WERI-Rb-1 (cell line): ENCODE measurements at regions not wholly inside any gene's neighbourhood (a gene's known extent, or its start where the extent isn't known, plus 50 kb on each side); places are given as distances from the start of the nearest gene placed in this dataset.

Experiments used
- DNase-seq: peaks from one replicate; pipeline ENCODE4 v3.0.0-alpha.2; 2020
- H3K27ac ChIP-seq: fragments of 250-450 bp; sonication (Bioruptor Pico); 2 replicates; pipeline ENCODE4 v1.5.1; 2020; ENCODE audit warnings: mild to moderate bottlenecking, moderate library complexity
- H3K27me3 ChIP-seq: fragments of 250-450 bp; sonication (Bioruptor Pico); 2 replicates; pipeline ENCODE4 v1.5.1; 2021; ENCODE audit warnings: mild to moderate bottlenecking, low read depth, moderate library complexity; ENCODE audit not compliant: insufficient read depth, severe bottlenecking
- H3K36me3 ChIP-seq: fragments of 250-450 bp; sonication (Bioruptor Pico); 2 replicates; pipeline ENCODE4 v1.5.1; 2020; ENCODE audit warnings: mild to moderate bottlenecking, moderate library complexity
- H3K4me3 ChIP-seq: 2 replicates; pipeline ENCODE4 v1.5.1; 2011; ENCODE audit warnings: low read depth, mild to moderate bottlenecking, control low read depth, low read length
- H3K9me3 ChIP-seq: fragments of 250-450 bp; sonication (Bioruptor Pico); 2 replicates; pipeline ENCODE4 v1.5.1; 2021; ENCODE audit warnings: mild to moderate bottlenecking, moderate library complexity; ENCODE audit not compliant: severe bottlenecking
- CTCF ChIP-seq: IDR thresholded peaks from 2 replicates; pipeline ENCODE4 v1.5.1; 2011; ENCODE audit warnings: low read depth, mild to moderate bottlenecking, control low read depth, inconsistent platforms, low read length

GRCh38 chr5:18097817-18098216, 463.6 kb downstream of the TAF11L14 start:
- no peaks in the 10 kb centered on the region for H3K27me3 ChIP-seq
- no peak overlapping the region for H3K4me3 ChIP-seq
- H3K36me3 ChIP-seq: no peaks in the 10 kb centered on the region
- H3K9me3 ChIP-seq: no peaks in the 10 kb centered on the region
- no peak overlapping the region for H3K27ac ChIP-seq
- DNase-seq: no peak
- TF ChIP-seq CTCF: no peak

GRCh38 chr5:18098691-18099090, 464.4 kb downstream of the TAF11L14 start:
- no peaks in the 10 kb centered on the region for H3K9me3 ChIP-seq
- H3K36me3 ChIP-seq: no peaks in the 10 kb centered on the region
- H3K27me3 ChIP-seq: no peaks in the 10 kb centered on the region
- no peak overlapping the region for H3K4me3 ChIP-seq
- TF ChIP-seq CTCF: no peak
- DNase-seq: no peak
- no peak overlapping the region for H3K27ac ChIP-seq

GRCh38 chr5:18099261-18099660, 465.0 kb downstream of the TAF11L14 start:
- no peak for DNase-seq
- no peak overlapping the region for H3K4me3 ChIP-seq

GRCh38 chr5:18101532-18101931, 467.3 kb downstream of the TAF11L14 start:
- Histone ChIP-seq H3K36me3 (no peaks in the 10 kb centered on the region), H3K4me3 (no peak overlapping the region), H3K27ac (no peak overlapping the region), H3K9me3 (no peaks in the 10 kb centered on the region), H3K27me3 (no peaks in the 10 kb centered on the region)
- TF ChIP-seq CTCF: no peak
- DNase-seq: no peak

More at GRCh38 chr5:18099261-18099660, 465.0 kb downstream of the TAF11L14 start:
- H3K36me3 ChIP-seq: no peaks in the 10 kb centered on the region
- TF ChIP-seq CTCF: no peak
- no peaks in the 10 kb centered on the region for H3K27me3 ChIP-seq
- H3K9me3 ChIP-seq: no peaks in the 10 kb centered on the region
- no peak overlapping the region for H3K27ac ChIP-seq

- Histone ChIP-seq H3K27me3 (no peaks in the 10 kb centered on the region), H3K27ac (no peak overlapping the region), H3K36me3 (no peaks in the 10 kb centered on the region), H3K9me3 (no peaks in the 10 kb centered on the region), H3K4me3 (no peak overlapping the region)
- DNase-seq: no peak
- TF ChIP-seq CTCF: no peak
Observed at GRCh38 chr5:18102733-18103132, 468.5 kb downstream of the TAF11L14 start.

- no peaks in the 10 kb centered on the region for H3K36me3 ChIP-seq
- TF ChIP-seq CTCF: no peak
Observed at GRCh38 chr5:18105449-18105848, 471.2 kb downstream of the TAF11L14 start.

More at GRCh38 chr5:18105449-18105848, 471.2 kb downstream of the TAF11L14 start:
- no peak for DNase-seq
- no peaks in the 10 kb centered on the region for H3K9me3 ChIP-seq
- H3K27ac ChIP-seq: no peak overlapping the region
- no peak overlapping the region for H3K4me3 ChIP-seq
- H3K27me3 ChIP-seq: no peaks in the 10 kb centered on the region
